ENCODE measurements at regions not wholly inside any gene's neighbourhood (a gene's known extent, or its start where the extent isn't known, plus 50 kb on each side); places are given as distances from the start of the nearest gene placed in this dataset.

DNA sequence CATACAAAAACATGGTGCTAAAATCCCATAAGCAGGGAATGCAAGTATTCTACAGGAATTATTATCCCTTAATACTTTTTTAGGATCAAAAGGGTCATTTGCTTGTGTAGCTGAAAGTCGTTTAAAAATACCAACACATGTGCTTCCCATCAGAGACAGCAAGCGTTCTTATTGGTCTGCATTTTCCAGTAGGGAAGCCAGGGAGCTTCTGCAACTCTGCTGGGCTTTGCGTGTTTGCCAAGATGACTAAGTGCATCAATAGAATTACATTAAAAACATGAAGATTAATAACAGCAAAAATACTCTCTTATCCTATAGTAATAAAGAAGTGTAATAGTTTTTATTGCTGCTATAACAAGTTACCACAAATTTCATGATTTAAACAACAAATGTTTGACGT lies 111.2 kb downstream of the QDPR start:
- Histone ChIP-seq H3K27ac (ENCODE audit: low read depth, low read length) (no peak overlapping the region), H3K23ac (ENCODE audit: low read length) (no peak overlapping the region), H3K4me1 (ENCODE audit: control insufficient read depth, low read depth, low read length) (no peaks in the 10 kb centered on the region), H4K8ac (ENCODE audit: low read depth, low read length) (no peak overlapping the region), H3K4me3 (ENCODE audit: low read length) (no peak overlapping the region), H3K36me3 (ENCODE audit: control insufficient read depth, insufficient read depth, low read length) (no peaks in the 10 kb centered on the region), H4K5ac (ENCODE audit: low read length) (no peak overlapping the region), H3K4ac (ENCODE audit: low read depth, low read length) (no peak overlapping the region), H3K4me2 (ENCODE audit: low read length) (no peak overlapping the region), H3K27me3 (ENCODE audit: insufficient read depth, low read length, poor library complexity) (no peaks in the 10 kb centered on the region), H3K9ac (ENCODE audit: low read length) (no peak overlapping the region), H2BK5ac (ENCODE audit: low read length) (no peak overlapping the region), H2AK5ac (ENCODE audit: low read length) (no peak overlapping the region), H3K79me2 (ENCODE audit: control insufficient read depth, insufficient read depth, low read length) (no peaks in the 10 kb centered on the region), H3K18ac (ENCODE audit: low read length) (no peak overlapping the region), H2BK15ac (replicated peaks; ENCODE audit: low read depth) (no peak overlapping the region), H3K79me1 (ENCODE audit: low read length) (no peaks in the 10 kb centered on the region), H2BK120ac (ENCODE audit: low read depth, low read length) (no peak overlapping the region), H3K56ac (ENCODE audit: low read length) (no peak overlapping the region)
- DNase-seq: no peak
- WGBS (ENCODE audit: extremely low coverage, insufficient coverage, low lambda C conversion rate): no CpG with 5 or more reads among the region's 4 CpGs

DNA sequence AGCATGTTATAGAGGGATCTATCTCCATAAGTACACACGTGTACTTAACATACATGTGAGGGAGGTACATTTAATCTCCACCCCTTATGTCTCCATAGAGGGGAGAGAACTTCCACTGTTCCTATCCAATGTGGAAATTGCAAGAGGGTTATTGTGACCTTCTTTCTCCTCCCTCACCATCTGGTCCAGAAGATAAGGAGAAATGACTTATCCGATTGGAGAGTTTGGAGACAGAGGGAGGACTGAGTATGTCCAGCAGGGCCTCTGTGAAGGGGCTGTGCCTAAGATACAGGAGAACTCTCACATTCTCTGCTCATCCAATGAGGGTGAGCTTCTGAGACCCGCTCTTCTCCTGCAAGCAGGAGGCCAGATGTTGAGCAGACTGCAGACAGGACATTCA lies 113.1 kb downstream of the QDPR start:
- no CpG with 5 or more reads among the region's 3 CpGs for WGBS (ENCODE audit: extremely low coverage, insufficient coverage, low lambda C conversion rate)

DNA sequence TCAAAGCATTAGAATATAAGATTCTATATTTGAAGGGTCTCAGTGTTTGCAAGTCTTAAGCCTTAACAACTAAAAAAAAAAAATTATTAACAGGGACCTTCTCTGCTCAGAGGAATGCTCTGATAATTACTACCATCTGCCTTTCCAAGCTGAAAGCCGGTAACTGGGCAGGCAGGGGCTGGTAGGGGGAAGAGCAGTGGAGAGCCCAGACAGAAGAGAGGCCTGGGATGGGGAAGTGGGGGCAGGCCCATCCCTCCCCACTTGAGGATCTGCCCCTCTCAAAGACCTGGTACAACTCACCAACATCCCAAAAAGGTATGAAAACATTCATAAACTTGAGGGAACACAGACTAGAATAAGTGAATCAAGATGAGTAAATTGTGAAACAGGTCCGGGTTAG lies 113.9 kb downstream of the QDPR start:
- Histone ChIP-seq H3K27me3 (ENCODE audit: insufficient read depth, low read length, poor library complexity) (no peaks in the 10 kb centered on the region), H3K23ac (ENCODE audit: low read length) (no peak overlapping the region), H3K4me3 (ENCODE audit: low read length) (no peak overlapping the region), H3K4ac (ENCODE audit: low read depth, low read length) (no peak overlapping the region), H2BK15ac (replicated peaks; ENCODE audit: low read depth) (no peak overlapping the region), H2BK5ac (ENCODE audit: low read length) (no peak overlapping the region), H3K79me2 (ENCODE audit: control insufficient read depth, insufficient read depth, low read length) (no peaks in the 10 kb centered on the region), H3K56ac (ENCODE audit: low read length) (no peak overlapping the region), H2AK5ac (ENCODE audit: low read length) (no peak overlapping the region), H3K36me3 (ENCODE audit: control insufficient read depth, insufficient read depth, low read length) (no peaks in the 10 kb centered on the region), H4K8ac (ENCODE audit: low read depth, low read length) (no peak overlapping the region), H3K79me1 (ENCODE audit: low read length) (no peaks in the 10 kb centered on the region), H3K4me2 (ENCODE audit: low read length) (no peak overlapping the region), H3K27ac (ENCODE audit: low read depth, low read length) (no peak overlapping the region), H2BK120ac (ENCODE audit: low read depth, low read length) (no peak overlapping the region), H3K9ac (ENCODE audit: low read length) (no peak overlapping the region), H3K4me1 (ENCODE audit: control insufficient read depth, low read depth, low read length) (no peaks in the 10 kb centered on the region), H4K5ac (ENCODE audit: low read length) (no peak overlapping the region), H3K18ac (ENCODE audit: low read length) (no peak overlapping the region)
- no CpG with 5 or more reads among the region's 2 CpGs for WGBS (ENCODE audit: extremely low coverage, insufficient coverage, low lambda C conversion rate)
- DNase-seq: no peak

More for the DNA sequence above, 113.1 kb downstream of the QDPR start:
- no peak overlapping the region for H3K4me3 ChIP-seq (ENCODE audit: low read length)
- H3K18ac ChIP-seq (ENCODE audit: low read length): no peak overlapping the region
- H3K4ac ChIP-seq (ENCODE audit: low read depth, low read length): no peak overlapping the region
- H3K27me3 ChIP-seq (ENCODE audit: insufficient read depth, low read length, poor library complexity): no peaks in the 10 kb centered on the region
- H3K4me1 ChIP-seq (ENCODE audit: control insufficient read depth, low read depth, low read length): no peaks in the 10 kb centered on the region
- H3K79me2 ChIP-seq (ENCODE audit: control insufficient read depth, insufficient read depth, low read length): no peaks in the 10 kb centered on the region
- no peak overlapping the region for H3K23ac ChIP-seq (ENCODE audit: low read length)
- H2BK5ac ChIP-seq (ENCODE audit: low read length): no peak overlapping the region
- H3K27ac ChIP-seq (ENCODE audit: low read depth, low read length): no peak overlapping the region
- H3K9ac ChIP-seq (ENCODE audit: low read length): no peak overlapping the region
- no peaks in the 10 kb centered on the region for H3K36me3 ChIP-seq (ENCODE audit: control insufficient read depth, insufficient read depth, low read length)
- H4K5ac ChIP-seq (ENCODE audit: low read length): no peak overlapping the region
- DNase-seq: no peak
- no peak overlapping the region for H3K56ac ChIP-seq (ENCODE audit: low read length)
- no peak overlapping the region for H2BK120ac ChIP-seq (ENCODE audit: low read depth, low read length)
- no peak overlapping the region for H2BK15ac ChIP-seq (replicated peaks; ENCODE audit: low read depth)
- H4K8ac ChIP-seq (ENCODE audit: low read depth, low read length): no peak overlapping the region
- H3K79me1 ChIP-seq (ENCODE audit: low read length): no peaks in the 10 kb centered on the region
- H3K4me2 ChIP-seq (ENCODE audit: low read length): no peak overlapping the region
- no peak overlapping the region for H2AK5ac ChIP-seq (ENCODE audit: low read length)

DNA sequence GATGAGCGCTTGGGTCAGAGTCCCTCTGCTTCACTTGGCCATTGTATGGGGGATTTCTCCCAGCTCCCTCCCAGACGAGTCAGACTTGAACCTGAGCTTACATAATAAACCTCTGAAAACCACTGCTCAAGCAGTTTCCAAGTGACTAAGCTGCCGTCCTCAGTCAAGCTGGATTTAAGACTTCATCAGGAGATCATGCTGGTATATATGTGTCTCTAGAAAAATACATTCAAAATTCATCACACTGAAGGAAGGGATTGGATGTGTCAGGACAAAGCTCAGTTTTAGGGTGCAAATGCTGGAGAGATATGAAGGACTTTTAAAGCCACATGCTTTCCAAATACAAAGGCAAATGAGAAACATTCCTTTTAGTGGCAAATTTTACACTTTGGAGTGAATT lies 114.3 kb downstream of the QDPR start:
- no peak overlapping the region for H2AK5ac ChIP-seq (ENCODE audit: low read length)
- H3K56ac ChIP-seq (ENCODE audit: low read length): no peak overlapping the region
- no peak for DNase-seq
- H3K79me1 ChIP-seq (ENCODE audit: low read length): no peaks in the 10 kb centered on the region
- H2BK120ac ChIP-seq (ENCODE audit: low read depth, low read length): no peak overlapping the region
- H3K23ac ChIP-seq (ENCODE audit: low read length): no peak overlapping the region
- H3K79me2 ChIP-seq (ENCODE audit: control insufficient read depth, insufficient read depth, low read length): no peaks in the 10 kb centered on the region
- no peak overlapping the region for H2BK5ac ChIP-seq (ENCODE audit: low read length)
- H3K4me1 ChIP-seq (ENCODE audit: control insufficient read depth, low read depth, low read length): no peaks in the 10 kb centered on the region
- H3K4me3 ChIP-seq (ENCODE audit: low read length): no peak overlapping the region
- no peaks in the 10 kb centered on the region for H3K27me3 ChIP-seq (ENCODE audit: insufficient read depth, low read length, poor library complexity)
- H3K27ac ChIP-seq (ENCODE audit: low read depth, low read length): no peak overlapping the region
- H3K4ac ChIP-seq (ENCODE audit: low read depth, low read length): no peak overlapping the region
- no peak overlapping the region for H2BK15ac ChIP-seq (replicated peaks; ENCODE audit: low read depth)
- H3K18ac ChIP-seq (ENCODE audit: low read length): no peak overlapping the region
- H4K5ac ChIP-seq (ENCODE audit: low read length): no peak overlapping the region
- no peak overlapping the region for H3K9ac ChIP-seq (ENCODE audit: low read length)
- H3K36me3 ChIP-seq (ENCODE audit: control insufficient read depth, insufficient read depth, low read length): no peaks in the 10 kb centered on the region
- H4K8ac ChIP-seq (ENCODE audit: low read depth, low read length): no peak overlapping the region
- no peak overlapping the region for H3K4me2 ChIP-seq (ENCODE audit: low read length)
- no CpG with 5 or more reads among the region's 3 CpGs for WGBS (ENCODE audit: extremely low coverage, insufficient coverage, low lambda C conversion rate)

DNA sequence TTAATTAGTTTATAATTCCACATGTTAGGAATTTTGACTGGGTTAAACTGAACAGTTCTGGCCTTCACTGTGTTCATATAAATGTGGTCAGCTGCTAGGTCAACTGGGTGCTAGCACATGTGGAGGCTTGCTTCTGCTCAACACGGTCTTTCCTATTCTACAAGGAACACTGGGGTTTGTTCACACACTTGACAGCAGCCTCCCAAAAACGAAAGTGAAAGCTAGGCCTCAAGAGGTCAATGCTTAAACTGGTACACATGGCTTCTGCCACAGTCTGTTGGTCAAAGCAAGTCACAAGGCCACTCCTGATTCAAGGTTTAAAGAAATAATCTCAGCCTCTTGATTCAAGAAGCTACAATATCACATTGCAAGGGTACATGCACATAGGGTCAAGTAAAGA lies 126.5 kb downstream of the QDPR start:
- no CpG with 5 or more reads among the region's 2 CpGs for WGBS (ENCODE audit: extremely low coverage, insufficient coverage, low lambda C conversion rate)

DNA sequence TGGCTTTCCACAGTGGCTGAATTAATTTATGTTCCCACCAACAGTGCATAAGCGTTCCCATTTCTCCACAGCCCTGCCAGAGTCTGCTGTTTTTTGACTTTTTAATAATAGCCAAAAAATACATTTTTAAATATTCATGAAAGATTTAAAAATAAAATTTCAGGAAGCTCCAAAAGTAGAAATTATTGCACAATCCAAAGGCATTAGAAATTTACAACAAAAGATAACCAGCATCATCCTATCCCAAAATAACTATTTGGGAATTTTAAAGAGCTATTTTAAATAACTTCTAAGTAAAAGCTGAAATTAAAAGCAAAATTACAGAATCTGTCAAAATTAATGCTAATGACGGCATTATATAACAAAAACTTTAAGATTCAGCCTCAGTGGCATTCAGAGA lies 131.5 kb downstream of the QDPR start:
- Histone ChIP-seq H2BK15ac (replicated peaks; ENCODE audit: low read depth) (no peak overlapping the region), H3K23ac (ENCODE audit: low read length) (no peak overlapping the region), H3K27me3 (ENCODE audit: insufficient read depth, low read length, poor library complexity) (no peaks in the 10 kb centered on the region), H3K4me2 (ENCODE audit: low read length) (no peak overlapping the region), H3K4ac (ENCODE audit: low read depth, low read length) (no peak overlapping the region), H3K18ac (ENCODE audit: low read length) (no peak overlapping the region), H2AK5ac (ENCODE audit: low read length) (no peak overlapping the region), H3K9ac (ENCODE audit: low read length) (no peak overlapping the region), H3K36me3 (ENCODE audit: control insufficient read depth, insufficient read depth, low read length) (no peaks in the 10 kb centered on the region), H3K4me3 (ENCODE audit: low read length) (no peak overlapping the region), H2BK5ac (ENCODE audit: low read length) (no peak overlapping the region), H3K79me2 (ENCODE audit: control insufficient read depth, insufficient read depth, low read length) (no peaks in the 10 kb centered on the region), H3K27ac (ENCODE audit: low read depth, low read length) (no peak overlapping the region), H4K8ac (ENCODE audit: low read depth, low read length) (no peak overlapping the region), H3K4me1 (ENCODE audit: control insufficient read depth, low read depth, low read length) (no peaks in the 10 kb centered on the region), H3K56ac (ENCODE audit: low read length) (no peak overlapping the region), H3K79me1 (ENCODE audit: low read length) (no peaks in the 10 kb centered on the region), H2BK120ac (ENCODE audit: low read depth, low read length) (no peak overlapping the region), H4K5ac (ENCODE audit: low read length) (no peak overlapping the region)
- WGBS (ENCODE audit: extremely low coverage, insufficient coverage, low lambda C conversion rate): no CpG with 5 or more reads among the region's 2 CpGs
- no peak for DNase-seq

More for the DNA sequence above, 126.5 kb downstream of the QDPR start:
- no peak overlapping the region for H2AK5ac ChIP-seq (ENCODE audit: low read length)
- H2BK5ac ChIP-seq (ENCODE audit: low read length): no peak overlapping the region
- no peak overlapping the region for H3K4me3 ChIP-seq (ENCODE audit: low read length)
- no peak overlapping the region for H3K9ac ChIP-seq (ENCODE audit: low read length)
- H3K36me3 ChIP-seq (ENCODE audit: control insufficient read depth, insufficient read depth, low read length): no peaks in the 10 kb centered on the region
- H4K5ac ChIP-seq (ENCODE audit: low read length): no peak overlapping the region
- no peak overlapping the region for H2BK15ac ChIP-seq (replicated peaks; ENCODE audit: low read depth)
- H3K56ac ChIP-seq (ENCODE audit: low read length): no peak overlapping the region
- H3K27me3 ChIP-seq (ENCODE audit: insufficient read depth, low read length, poor library complexity): no peaks in the 10 kb centered on the region
- no peaks in the 10 kb centered on the region for H3K79me2 ChIP-seq (ENCODE audit: control insufficient read depth, insufficient read depth, low read length)
- H3K4me2 ChIP-seq (ENCODE audit: low read length): no peak overlapping the region
- H3K4me1 ChIP-seq (ENCODE audit: control insufficient read depth, low read depth, low read length): no peaks in the 10 kb centered on the region
- no peak overlapping the region for H3K4ac ChIP-seq (ENCODE audit: low read depth, low read length)
- H2BK120ac ChIP-seq (ENCODE audit: low read depth, low read length): no peak overlapping the region
- no peak for DNase-seq
- no peak overlapping the region for H3K18ac ChIP-seq (ENCODE audit: low read length)
- H4K8ac ChIP-seq (ENCODE audit: low read depth, low read length): no peak overlapping the region
- no peak overlapping the region for H3K27ac ChIP-seq (ENCODE audit: low read depth, low read length)
- no peaks in the 10 kb centered on the region for H3K79me1 ChIP-seq (ENCODE audit: low read length)
- H3K23ac ChIP-seq (ENCODE audit: low read length): no peak overlapping the region
